ENCODE measurements at regions not wholly inside any gene's neighbourhood (a gene's known extent, or its start where the extent isn't known, plus 50 kb on each side); places are given as distances from the start of the nearest gene placed in this dataset.

DNA sequence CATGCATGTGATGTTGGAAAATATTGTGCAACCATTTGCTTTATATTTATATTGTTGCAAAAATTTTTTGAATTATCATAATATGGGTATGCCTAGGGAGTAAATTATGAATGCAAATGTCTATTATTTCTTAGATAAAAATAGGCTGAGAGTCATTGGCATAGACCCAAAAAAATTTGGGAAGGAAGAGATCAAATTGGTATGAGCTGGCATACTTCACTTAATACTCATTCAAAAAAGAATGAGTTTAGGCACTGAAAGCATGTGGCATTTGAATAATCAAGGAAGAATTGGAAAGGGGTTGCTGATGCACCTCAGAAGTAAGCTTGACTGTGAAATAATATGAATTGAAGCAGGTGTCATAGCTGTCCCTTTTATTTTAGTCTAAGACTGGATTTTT, 764.0 kb upstream of the DPPA4 start:
- TF ChIP-seq, protein P1, sequence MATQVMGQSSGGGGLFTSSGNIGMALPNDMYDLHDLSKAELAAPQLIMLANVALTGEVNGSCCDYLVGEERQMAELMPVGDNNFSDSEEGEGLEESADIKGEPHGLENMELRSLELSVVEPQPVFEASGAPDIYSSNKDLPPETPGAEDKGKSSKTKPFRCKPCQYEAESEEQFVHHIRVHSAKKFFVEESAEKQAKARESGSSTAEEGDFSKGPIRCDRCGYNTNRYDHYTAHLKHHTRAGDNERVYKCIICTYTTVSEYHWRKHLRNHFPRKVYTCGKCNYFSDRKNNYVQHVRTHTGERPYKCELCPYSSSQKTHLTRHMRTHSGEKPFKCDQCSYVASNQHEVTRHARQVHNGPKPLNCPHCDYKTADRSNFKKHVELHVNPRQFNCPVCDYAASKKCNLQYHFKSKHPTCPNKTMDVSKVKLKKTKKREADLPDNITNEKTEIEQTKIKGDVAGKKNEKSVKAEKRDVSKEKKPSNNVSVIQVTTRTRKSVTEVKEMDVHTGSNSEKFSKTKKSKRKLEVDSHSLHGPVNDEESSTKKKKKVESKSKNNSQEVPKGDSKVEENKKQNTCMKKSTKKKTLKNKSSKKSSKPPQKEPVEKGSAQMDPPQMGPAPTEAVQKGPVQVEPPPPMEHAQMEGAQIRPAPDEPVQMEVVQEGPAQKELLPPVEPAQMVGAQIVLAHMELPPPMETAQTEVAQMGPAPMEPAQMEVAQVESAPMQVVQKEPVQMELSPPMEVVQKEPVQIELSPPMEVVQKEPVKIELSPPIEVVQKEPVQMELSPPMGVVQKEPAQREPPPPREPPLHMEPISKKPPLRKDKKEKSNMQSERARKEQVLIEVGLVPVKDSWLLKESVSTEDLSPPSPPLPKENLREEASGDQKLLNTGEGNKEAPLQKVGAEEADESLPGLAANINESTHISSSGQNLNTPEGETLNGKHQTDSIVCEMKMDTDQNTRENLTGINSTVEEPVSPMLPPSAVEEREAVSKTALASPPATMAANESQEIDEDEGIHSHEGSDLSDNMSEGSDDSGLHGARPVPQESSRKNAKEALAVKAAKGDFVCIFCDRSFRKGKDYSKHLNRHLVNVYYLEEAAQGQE (IDR thresholded peaks at IDR 0.05): no peak
- TF ChIP-seq, protein P2, sequence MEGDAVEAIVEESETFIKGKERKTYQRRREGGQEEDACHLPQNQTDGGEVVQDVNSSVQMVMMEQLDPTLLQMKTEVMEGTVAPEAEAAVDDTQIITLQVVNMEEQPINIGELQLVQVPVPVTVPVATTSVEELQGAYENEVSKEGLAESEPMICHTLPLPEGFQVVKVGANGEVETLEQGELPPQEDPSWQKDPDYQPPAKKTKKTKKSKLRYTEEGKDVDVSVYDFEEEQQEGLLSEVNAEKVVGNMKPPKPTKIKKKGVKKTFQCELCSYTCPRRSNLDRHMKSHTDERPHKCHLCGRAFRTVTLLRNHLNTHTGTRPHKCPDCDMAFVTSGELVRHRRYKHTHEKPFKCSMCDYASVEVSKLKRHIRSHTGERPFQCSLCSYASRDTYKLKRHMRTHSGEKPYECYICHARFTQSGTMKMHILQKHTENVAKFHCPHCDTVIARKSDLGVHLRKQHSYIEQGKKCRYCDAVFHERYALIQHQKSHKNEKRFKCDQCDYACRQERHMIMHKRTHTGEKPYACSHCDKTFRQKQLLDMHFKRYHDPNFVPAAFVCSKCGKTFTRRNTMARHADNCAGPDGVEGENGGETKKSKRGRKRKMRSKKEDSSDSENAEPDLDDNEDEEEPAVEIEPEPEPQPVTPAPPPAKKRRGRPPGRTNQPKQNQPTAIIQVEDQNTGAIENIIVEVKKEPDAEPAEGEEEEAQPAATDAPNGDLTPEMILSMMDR (IDR thresholded peaks at IDR 0.05; ENCODE audit: low read depth, low read length, missing input control): no peak
- TF ChIP-seq, protein P3, sequence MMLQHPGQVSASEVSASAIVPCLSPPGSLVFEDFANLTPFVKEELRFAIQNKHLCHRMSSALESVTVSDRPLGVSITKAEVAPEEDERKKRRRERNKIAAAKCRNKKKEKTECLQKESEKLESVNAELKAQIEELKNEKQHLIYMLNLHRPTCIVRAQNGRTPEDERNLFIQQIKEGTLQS (IDR thresholded peaks at IDR 0.05): no peak
- no peak for TF ChIP-seq EGR1 (IDR thresholded peaks at IDR 0.05; ENCODE audit: low read depth in 2 of 2)
- TF ChIP-seq, protein P4, sequence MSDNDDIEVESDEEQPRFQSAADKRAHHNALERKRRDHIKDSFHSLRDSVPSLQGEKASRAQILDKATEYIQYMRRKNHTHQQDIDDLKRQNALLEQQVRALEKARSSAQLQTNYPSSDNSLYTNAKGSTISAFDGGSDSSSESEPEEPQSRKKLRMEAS (IDR thresholded peaks at IDR 0.05): no peak
